ENCODE measurements at regions not wholly inside any gene's neighbourhood (a gene's known extent, or its start where the extent isn't known, plus 50 kb on each side); places are given as distances from the start of the nearest gene placed in this dataset.

DNA sequence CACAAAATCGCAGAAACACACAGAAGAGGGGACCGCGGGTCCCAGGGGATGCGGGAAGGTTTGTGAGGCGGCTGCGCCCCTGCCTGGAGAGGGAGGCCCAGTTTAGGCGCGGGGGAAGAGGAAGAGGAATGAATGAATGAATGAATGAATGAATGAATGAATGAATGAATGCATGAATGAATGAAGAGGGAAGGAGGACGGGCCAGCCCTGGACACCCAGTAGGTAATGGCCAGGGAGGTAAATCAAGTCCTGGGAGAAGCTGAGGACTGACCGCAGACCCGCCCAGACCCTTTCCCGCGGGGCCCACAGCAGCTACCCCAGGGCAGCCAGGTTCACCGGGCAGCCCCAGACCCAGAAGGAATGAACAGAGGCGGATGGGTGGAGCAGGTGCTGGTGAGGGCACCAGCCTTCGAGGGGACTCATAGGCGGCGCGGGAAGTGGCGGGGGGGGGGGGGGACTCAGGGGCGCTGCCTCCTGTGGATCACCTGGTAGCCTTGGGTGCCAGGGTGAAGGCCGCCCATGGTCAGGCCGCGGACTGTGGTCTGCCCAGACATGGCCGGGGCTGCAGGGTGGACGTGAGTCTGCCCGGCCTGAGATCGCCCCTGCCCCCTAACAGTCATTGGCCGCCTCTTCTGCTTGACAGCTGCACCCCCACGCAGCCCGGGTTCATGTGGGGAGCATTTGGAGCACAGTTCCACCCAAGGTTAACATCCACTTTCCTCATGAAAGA is 192.0 kb upstream of the PDE10A start:
- no peak overlapping the region for H4K5ac ChIP-seq (ENCODE audit: low read depth, low read length)
- no peak overlapping the region for H2AK5ac ChIP-seq (ENCODE audit: low read depth, low read length)
- ATAC-seq (ENCODE audit: low read depth) (no peak), DNase-seq (no peak)
- H3K36me3 ChIP-seq (ENCODE audit: control insufficient read depth, insufficient read depth, low read length): peaks cover 4% of the 10 kb centered on the region; the same call in 1 of the 2 replicates
- WGBS, 2 experiments (ENCODE audit: extremely low coverage in 2 of 2, insufficient read length in 1 of 2): 60% methylated on average over 5 of the region's 31 CpGs; no CpG with 5 or more reads in 1 of the 2 experiments
- H3K9ac ChIP-seq (ENCODE audit: low read depth, low read length): no peak overlapping the region
- no TSS peak for BruUV-seq (replicated peaks)
- no peak overlapping the region for H4K91ac ChIP-seq (ENCODE audit: insufficient read depth, low read depth, low read length)
- peaks cover 11% of the 10 kb centered on the region for H3K4me1 ChIP-seq (ENCODE audit: control insufficient read depth, insufficient read depth, low read length)
- H3K4me2 ChIP-seq (ENCODE audit: low read depth, low read length): no peak overlapping the region
- H2BK20ac ChIP-seq (ENCODE audit: low read depth, low read length): no peak overlapping the region
- no peak overlapping the region for H2BK15ac ChIP-seq (ENCODE audit: low read depth, low read length)
- ChIA-PET CTCF (no interaction called here), POLR2A (ENCODE audit: unreplicated experiment) (no interaction called here)
- no peaks in the 10 kb centered on the region for H3K9me3 ChIP-seq (ENCODE audit: control insufficient read depth, insufficient read depth, low read length)
- no peak overlapping the region for H3K4ac ChIP-seq (ENCODE audit: low read depth, low read length)
- H4K8ac ChIP-seq (ENCODE audit: low read depth in 2 of 2, low read length in 2 of 2): no peak overlapping the region
- no peaks in the 10 kb centered on the region for H3K27me3 ChIP-seq (ENCODE audit: control insufficient read depth, insufficient read depth, low read length)
- dilution Hi-C loops (cut with HindIII; ENCODE audit: low sequenced_read_pairs, unreplicated experiment) (no loop called here), intact Hi-C loops (cut with micrococcal nuclease) (no loop called here), in situ Hi-C loops (cut with MboI; ENCODE audit: low sequenced_read_pairs) (loop anchor here (5.0 to 10.0 kb wide), 2 partner anchors 130 to 418 kb away; no protein-coding TSS in a partner anchor)
- no peak overlapping the region for H3K18ac ChIP-seq (ENCODE audit: low read depth, low read length)
- no peak overlapping the region for H2AFZ ChIP-seq (replicated peaks; ENCODE audit: low read length, poor library complexity)
- no peak overlapping the region for H3K4me3 ChIP-seq (ENCODE audit: insufficient read depth, low read depth, low read length)
- no peak overlapping the region for H3K27ac ChIP-seq (ENCODE audit: insufficient read depth, low read length)
- no peak overlapping the region for H3K14ac ChIP-seq (replicated peaks; ENCODE audit: low read depth, low read length)
- no peaks in the 10 kb centered on the region for H3K9me1 ChIP-seq (ENCODE audit: insufficient read depth, low read length)
- H2BK120ac ChIP-seq (ENCODE audit: low read depth, low read length): no peak overlapping the region
- no peaks in the 10 kb centered on the region for H3K79me1 ChIP-seq (ENCODE audit: low read depth in 1 of 2, low read length in 2 of 2)
- H3K56ac ChIP-seq (ENCODE audit: extremely low read depth, insufficient read depth, low read length): no peak overlapping the region
- H3K23ac ChIP-seq (ENCODE audit: low read depth, low read length): no peak overlapping the region
- H4K20me1 ChIP-seq (ENCODE audit: insufficient read depth, low read length): no peaks in the 10 kb centered on the region
- no peak overlapping the region for H2BK5ac ChIP-seq (ENCODE audit: low read depth, low read length, poor library complexity, severe bottlenecking)
- TF ChIP-seq MAFK (IDR thresholded peaks at IDR 0.05; ENCODE audit: low read depth, low read length) (no peak), BHLHE40 (IDR thresholded peaks at IDR 0.05; ENCODE audit: low read depth, low read length) (no peak), FOS (IDR thresholded peaks at IDR 0.05; ENCODE audit: low read depth, low read length) (no peak), POLR2A (IDR thresholded peaks at IDR 0.05; ENCODE audit: low read depth, low read length) (no peak)
- H2AK9ac ChIP-seq (replicated peaks; ENCODE audit: low read depth, low read length, poor library complexity): no peak overlapping the region
